ENCODE measurements at regions not wholly inside any gene's neighbourhood (a gene's known extent, or its start where the extent isn't known, plus 50 kb on each side); places are given as distances from the start of the nearest gene placed in this dataset.
A peak's percentile ranks its signal among the peaks of the same experiment; 100 is the strongest.

- Histone ChIP-seq H3K4me3 (no peak overlapping the region), H3K9me1 (ENCODE audit: control insufficient read depth, insufficient read depth, low read length) (no peaks in the 10 kb centered on the region), H3K9me3 (replicated peaks; ENCODE audit: control insufficient read depth, insufficient read depth, low read depth, low read length) (no peaks in the 10 kb centered on the region), H3K27ac (ENCODE audit: extremely low read depth, low read depth, low read length) (no peak overlapping the region), H3K36me3 (ENCODE audit: control insufficient read depth, insufficient read depth, low read length) (no peaks in the 10 kb centered on the region), H3K4me2 (ENCODE audit: insufficient read depth, low read length) (no peak overlapping the region), H3K27me3 (ENCODE audit: control insufficient read depth in 2 of 2, insufficient read depth in 2 of 2, low read length in 2 of 2) (no peaks in the 10 kb centered on the region), H3K9ac (ENCODE audit: insufficient read depth in 1 of 2, low read depth in 2 of 2, low read length in 2 of 2) (no peak overlapping the region), H3K79me2 (ENCODE audit: control insufficient read depth, insufficient read depth, low read length) (no peaks in the 10 kb centered on the region), H3K4me1 (replicated peaks in 1 of 2; ENCODE audit: control insufficient read depth in 2 of 2, insufficient read depth in 2 of 2, low read length in 2 of 2) (no peaks in the 10 kb centered on the region), H2AFZ (ENCODE audit: low read depth, low read length) (no peak overlapping the region), H4K20me1 (replicated peaks; ENCODE audit: control insufficient read depth, insufficient read depth, low read length) (no peaks in the 10 kb centered on the region)
- DNase-seq (ENCODE audit: extremely low read depth in 1 of 4, low spot score in 3 of 4) (no peak), FAIRE-seq (no peak), ATAC-seq (no peak)
- intact Hi-C loops (cut with micrococcal nuclease) (no loop called here), in situ Hi-C loops (cut with MboI) (no loop called here)
- ChIA-PET CTCF (ENCODE audit: low intra/inter-chr PET ratio) (no interaction called here), POLR2A (no interaction called here)
- no peak for TF ChIP-seq ZNF121 (CRISPR knock-in tag; conservative IDR thresholded peaks at IDR 0.05)
- TF ChIP-seq HMG20B (CRISPR knock-in tag; IDR thresholded peaks at IDR 0.05) = no peak
- TF ChIP-seq NFATC3 (IDR thresholded peaks at IDR 0.05) = no peak
- no TSS peak for BruUV-seq (replicated peaks)
- WGBS (ENCODE audit: insufficient coverage, low coverage, missing lambda C conversion rate) = 2% methylated on average over 3 of the region's 3 CpGs
Observed at GRCh38 chr5:85769347-85769746, 848.4 kb upstream of the COX7C start.

DNA sequence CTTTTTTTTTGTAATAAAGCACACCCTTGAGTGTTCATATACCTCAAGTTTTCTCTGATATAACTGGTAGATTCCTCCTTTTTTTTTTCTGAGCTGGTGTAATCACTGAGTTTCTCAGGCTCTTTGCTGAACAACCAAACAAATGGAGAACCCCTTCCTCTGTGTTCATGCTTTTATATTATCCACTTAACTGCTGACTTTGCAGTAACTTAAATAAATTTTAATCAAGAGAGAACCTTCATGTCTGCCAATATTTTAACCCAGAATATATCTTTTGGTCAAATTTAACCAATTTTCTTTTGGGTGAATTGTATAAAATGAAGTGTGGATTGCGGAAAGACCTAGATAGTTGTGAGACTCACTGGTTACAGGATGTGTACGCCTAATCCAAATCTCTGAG lies 833.0 kb upstream of the COX7C start:
- no peak for FAIRE-seq
- Histone ChIP-seq H3K4me1 (replicated peaks in 1 of 2; ENCODE audit: control insufficient read depth in 2 of 2, insufficient read depth in 2 of 2, low read length in 2 of 2) (no peaks in the 10 kb centered on the region), H3K4me2 (ENCODE audit: insufficient read depth, low read length) (no peak overlapping the region), H3K9me1 (ENCODE audit: control insufficient read depth, insufficient read depth, low read length) (no peaks in the 10 kb centered on the region), H3K9me3 (replicated peaks; ENCODE audit: control insufficient read depth, insufficient read depth, low read depth, low read length) (no peaks in the 10 kb centered on the region), H3K27me3 (ENCODE audit: control insufficient read depth in 2 of 2, insufficient read depth in 2 of 2, low read length in 2 of 2) (no peaks in the 10 kb centered on the region), H3K4me3 (no peak overlapping the region), H3K9ac (ENCODE audit: insufficient read depth in 1 of 2, low read depth in 2 of 2, low read length in 2 of 2) (no peak overlapping the region), H4K20me1 (replicated peaks; ENCODE audit: control insufficient read depth, insufficient read depth, low read length) (no peaks in the 10 kb centered on the region), H2AFZ (ENCODE audit: low read depth, low read length) (no peak overlapping the region), H3K27ac (ENCODE audit: extremely low read depth, low read depth, low read length) (no peak overlapping the region), H3K36me3 (ENCODE audit: control insufficient read depth, insufficient read depth, low read length) (no peaks in the 10 kb centered on the region), H3K79me2 (ENCODE audit: control insufficient read depth, insufficient read depth, low read length) (no peaks in the 10 kb centered on the region)
- no peak for DNase-seq (ENCODE audit: extremely low read depth in 1 of 4, low spot score in 3 of 4)
- BruUV-seq (replicated peaks) = no TSS peak
- intact Hi-C loops (cut with micrococcal nuclease) (no loop called here), in situ Hi-C loops (cut with MboI) (no loop called here)
- 37% methylated on average over 2 of the region's 2 CpGs for WGBS (ENCODE audit: insufficient coverage, low coverage, missing lambda C conversion rate)
- ATAC-seq = no peak
- CTCF ChIA-PET (ENCODE audit: low intra/inter-chr PET ratio) = no interaction called here
- TF ChIP-seq DPF2 (IDR thresholded peaks at IDR 0.05) = no peak
- TF ChIP-seq C11orf30 (IDR thresholded peaks at IDR 0.05; ENCODE audit: low read depth) = peak; percentile 22; the same call in 1 of the 2 replicates
- peak; percentile 33; the same call in 1 of the 2 replicates for TF ChIP-seq MAFK (IDR thresholded peaks at IDR 0.05; ENCODE audit: low read length)
- no peak for TF ChIP-seq TRIM24 (IDR thresholded peaks at IDR 0.05)
- TF ChIP-seq MAFF (IDR thresholded peaks at IDR 0.05; ENCODE audit: low read length) = peak; percentile 49; the same call in 1 of the 2 replicates
- TF ChIP-seq RBM14 (IDR thresholded peaks at IDR 0.05; ENCODE audit: borderline replicate concordance, insufficient read depth, low read depth, low read length) = no peak
- TF ChIP-seq ZNF316 (IDR thresholded peaks at IDR 0.05) = peak; percentile 54
- no peak for TF ChIP-seq ZNF609 (CRISPR knock-in tag; IDR thresholded peaks at IDR 0.05; ENCODE audit: borderline replicate concordance)
- POLR2A ChIA-PET = no interaction called here
